ENCODE measurements at regions not wholly inside any gene's neighbourhood (a gene's known extent, or its start where the extent isn't known, plus 50 kb on each side); places are given as distances from the start of the nearest gene placed in this dataset.

- ChIA-PET CTCF (no interaction called here), POLR2A (no interaction called here)
- H3K9ac ChIP-seq (ENCODE audit: low read length): no peak overlapping the region
- Mint-ChIP-seq H3K27me3 (no peaks in the 10 kb centered on the region), H3K4me3 (no peak overlapping the region), H3K4me1 (no peaks in the 10 kb centered on the region), H3K9me3 (ENCODE audit: insufficient read depth) (no peaks in the 10 kb centered on the region), H3K27ac (no peak overlapping the region)
- no peaks in the 10 kb centered on the region for H3K36me3 ChIP-seq (replicated peaks in 1 of 2; ENCODE audit: control extremely low read depth in 1 of 2, control insufficient read depth in 1 of 2, extremely low read depth in 1 of 2, insufficient read depth in 2 of 2, low read length in 1 of 2)
- H3K4me3 ChIP-seq (ENCODE audit: control extremely low read depth in 1 of 5, extremely low read depth in 1 of 5, insufficient read depth in 1 of 5, low read depth in 2 of 5, low read length in 4 of 5): no peak overlapping the region
- no peak overlapping the region for H2AFZ ChIP-seq (ENCODE audit: insufficient read depth, low read depth, low read length, poor library complexity, severe bottlenecking)
- no peak overlapping the region for H3K4me2 ChIP-seq (replicated peaks; ENCODE audit: low read depth, low read length, poor library complexity, severe bottlenecking)
- no peak for DNase-seq
- H3K27ac ChIP-seq (ENCODE audit: low read length in 2 of 2): no peak overlapping the region
- TF ChIP-seq EZH2 (IDR thresholded peaks at IDR 0.05; ENCODE audit: borderline replicate concordance, insufficient read depth, low read depth, low read length, poor library complexity, severe bottlenecking) (no peak), CTCF (IDR thresholded peaks at IDR 0.05) (no peak)
- H3K9me3 ChIP-seq (ENCODE audit: control extremely low read depth in 1 of 3, control insufficient read depth in 2 of 3, insufficient read depth in 1 of 3, low read length in 2 of 3): no peaks in the 10 kb centered on the region
- no peaks in the 10 kb centered on the region for H4K20me1 ChIP-seq (ENCODE audit: control insufficient read depth, insufficient read depth, low read length, poor library complexity, severe bottlenecking)
- intact Hi-C loops (cut with micrococcal nuclease): no loop called here
- H3K4me1 ChIP-seq (ENCODE audit: control insufficient read depth in 2 of 2, insufficient read depth in 2 of 2, low read length in 2 of 2): no peaks in the 10 kb centered on the region
- no peak for ATAC-seq (ENCODE audit: low read depth)
- WGBS (ENCODE audit: insufficient coverage): 96% methylated on average over 5 of the region's 6 CpGs
- no peaks in the 10 kb centered on the region for H3K27me3 ChIP-seq (replicated peaks in 1 of 4; ENCODE audit: control extremely low read depth in 1 of 4, control insufficient read depth in 3 of 4, insufficient read depth in 4 of 4, low read length in 3 of 4)
- no peaks in the 10 kb centered on the region for H3K79me2 ChIP-seq (ENCODE audit: control insufficient read depth, insufficient read depth, low read length)
These were observed 122.6 kb upstream of the PLCB4 start for GRCh38 chr20:8946036-8946940.

GRCh38 chr20:8948442-8949020 is 120.4 kb upstream of the PLCB4 start:
- H3K27ac ChIP-seq (ENCODE audit: low read length in 2 of 2): no peak overlapping the region
- intact Hi-C loops (cut with micrococcal nuclease): no loop called here
- no peaks in the 10 kb centered on the region for H3K27me3 ChIP-seq (replicated peaks in 1 of 4; ENCODE audit: control extremely low read depth in 1 of 4, control insufficient read depth in 3 of 4, insufficient read depth in 4 of 4, low read length in 3 of 4)
- ATAC-seq (ENCODE audit: low read depth) (no peak), DNase-seq (no peak)
- no peaks in the 10 kb centered on the region for H3K36me3 ChIP-seq (replicated peaks in 1 of 2; ENCODE audit: control extremely low read depth in 1 of 2, control insufficient read depth in 1 of 2, extremely low read depth in 1 of 2, insufficient read depth in 2 of 2, low read length in 1 of 2)
- Mint-ChIP-seq H3K4me3 (no peak overlapping the region), H3K9me3 (ENCODE audit: insufficient read depth) (no peaks in the 10 kb centered on the region), H3K27ac (no peak overlapping the region), H3K27me3 (no peaks in the 10 kb centered on the region), H3K4me1 (no peaks in the 10 kb centered on the region)
- no peaks in the 10 kb centered on the region for H3K9me3 ChIP-seq (ENCODE audit: control extremely low read depth in 1 of 3, control insufficient read depth in 2 of 3, insufficient read depth in 1 of 3, low read length in 2 of 3)
- H3K79me2 ChIP-seq (ENCODE audit: control insufficient read depth, insufficient read depth, low read length): no peaks in the 10 kb centered on the region
- H3K4me3 ChIP-seq (ENCODE audit: control extremely low read depth in 1 of 5, extremely low read depth in 1 of 5, insufficient read depth in 1 of 5, low read depth in 2 of 5, low read length in 4 of 5): no peak overlapping the region
- ChIA-PET CTCF (no interaction called here), POLR2A (no interaction called here)
- no peak overlapping the region for H3K9ac ChIP-seq (ENCODE audit: low read length)
- TF ChIP-seq EZH2 (IDR thresholded peaks at IDR 0.05; ENCODE audit: borderline replicate concordance, insufficient read depth, low read depth, low read length, poor library complexity, severe bottlenecking) (no peak), CTCF (IDR thresholded peaks at IDR 0.05) (no peak)
- no peaks in the 10 kb centered on the region for H4K20me1 ChIP-seq (ENCODE audit: control insufficient read depth, insufficient read depth, low read length, poor library complexity, severe bottlenecking)
- no peaks in the 10 kb centered on the region for H3K4me1 ChIP-seq (ENCODE audit: control insufficient read depth in 2 of 2, insufficient read depth in 2 of 2, low read length in 2 of 2)
- H3K4me2 ChIP-seq (replicated peaks; ENCODE audit: low read depth, low read length, poor library complexity, severe bottlenecking): no peak overlapping the region
- H2AFZ ChIP-seq (ENCODE audit: insufficient read depth, low read depth, low read length, poor library complexity, severe bottlenecking): no peak overlapping the region
- 86% methylated on average over 1 of the region's 3 CpGs for WGBS (ENCODE audit: insufficient coverage)

All from B cell (primary cell).